ENCODE measurements at regions not wholly inside any gene's neighbourhood (a gene's known extent, or its start where the extent isn't known, plus 50 kb on each side); places are given as distances from the start of the nearest gene placed in this dataset.

DNA sequence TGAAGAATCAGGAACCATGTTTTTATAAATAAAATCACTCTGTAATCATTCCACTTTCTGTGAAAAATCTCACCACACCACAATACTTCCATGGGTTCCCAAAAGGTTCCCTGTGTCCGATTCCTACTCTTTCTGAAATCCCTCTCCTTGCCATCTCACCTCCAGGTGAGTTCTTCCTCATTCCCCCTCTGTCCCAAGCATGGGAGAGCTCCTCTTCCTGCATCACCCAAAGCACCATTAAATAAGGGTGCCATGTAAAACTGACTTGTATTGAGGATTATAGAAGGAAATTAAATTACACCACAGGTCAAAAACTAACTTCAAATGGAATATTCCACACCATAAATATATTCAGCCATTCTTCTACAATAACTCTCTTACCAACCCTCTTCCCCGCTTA, 55.8 kb upstream of the ETAA1 start:
- TF ChIP-seq POLR2A (IDR thresholded peaks at IDR 0.05): no peak
- TF ChIP-seq, protein P1, sequence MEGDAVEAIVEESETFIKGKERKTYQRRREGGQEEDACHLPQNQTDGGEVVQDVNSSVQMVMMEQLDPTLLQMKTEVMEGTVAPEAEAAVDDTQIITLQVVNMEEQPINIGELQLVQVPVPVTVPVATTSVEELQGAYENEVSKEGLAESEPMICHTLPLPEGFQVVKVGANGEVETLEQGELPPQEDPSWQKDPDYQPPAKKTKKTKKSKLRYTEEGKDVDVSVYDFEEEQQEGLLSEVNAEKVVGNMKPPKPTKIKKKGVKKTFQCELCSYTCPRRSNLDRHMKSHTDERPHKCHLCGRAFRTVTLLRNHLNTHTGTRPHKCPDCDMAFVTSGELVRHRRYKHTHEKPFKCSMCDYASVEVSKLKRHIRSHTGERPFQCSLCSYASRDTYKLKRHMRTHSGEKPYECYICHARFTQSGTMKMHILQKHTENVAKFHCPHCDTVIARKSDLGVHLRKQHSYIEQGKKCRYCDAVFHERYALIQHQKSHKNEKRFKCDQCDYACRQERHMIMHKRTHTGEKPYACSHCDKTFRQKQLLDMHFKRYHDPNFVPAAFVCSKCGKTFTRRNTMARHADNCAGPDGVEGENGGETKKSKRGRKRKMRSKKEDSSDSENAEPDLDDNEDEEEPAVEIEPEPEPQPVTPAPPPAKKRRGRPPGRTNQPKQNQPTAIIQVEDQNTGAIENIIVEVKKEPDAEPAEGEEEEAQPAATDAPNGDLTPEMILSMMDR (IDR thresholded peaks at IDR 0.05): no peak
- no peak for TF ChIP-seq EP300 (IDR thresholded peaks at IDR 0.05)
- TF ChIP-seq POLR2AphosphoS5 (IDR thresholded peaks at IDR 0.05): no peak
